ENCODE measurements at regions not wholly inside any gene's neighbourhood (a gene's known extent, or its start where the extent isn't known, plus 50 kb on each side); places are given as distances from the start of the nearest gene placed in this dataset.

DNA sequence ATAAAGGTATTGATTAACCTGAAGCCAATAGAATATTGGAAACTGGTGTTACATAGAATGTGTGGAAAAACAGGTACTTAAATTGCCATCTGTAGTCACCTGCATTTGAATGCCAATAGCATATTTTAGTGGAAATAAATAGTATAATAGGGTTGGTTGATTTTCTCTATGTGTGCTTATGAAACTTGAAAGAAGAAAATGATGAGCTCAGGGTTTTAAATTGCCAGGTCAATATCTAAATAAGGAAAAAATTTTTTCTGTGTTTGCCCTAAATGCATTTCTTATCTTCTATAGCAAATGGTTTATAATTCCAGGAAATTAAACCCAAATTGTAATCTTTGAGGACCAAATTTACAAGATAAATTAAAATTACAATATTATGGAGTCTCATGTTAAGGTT lies 626.6 kb downstream of the CDH8 start:
- TF ChIP-seq, protein P1, sequence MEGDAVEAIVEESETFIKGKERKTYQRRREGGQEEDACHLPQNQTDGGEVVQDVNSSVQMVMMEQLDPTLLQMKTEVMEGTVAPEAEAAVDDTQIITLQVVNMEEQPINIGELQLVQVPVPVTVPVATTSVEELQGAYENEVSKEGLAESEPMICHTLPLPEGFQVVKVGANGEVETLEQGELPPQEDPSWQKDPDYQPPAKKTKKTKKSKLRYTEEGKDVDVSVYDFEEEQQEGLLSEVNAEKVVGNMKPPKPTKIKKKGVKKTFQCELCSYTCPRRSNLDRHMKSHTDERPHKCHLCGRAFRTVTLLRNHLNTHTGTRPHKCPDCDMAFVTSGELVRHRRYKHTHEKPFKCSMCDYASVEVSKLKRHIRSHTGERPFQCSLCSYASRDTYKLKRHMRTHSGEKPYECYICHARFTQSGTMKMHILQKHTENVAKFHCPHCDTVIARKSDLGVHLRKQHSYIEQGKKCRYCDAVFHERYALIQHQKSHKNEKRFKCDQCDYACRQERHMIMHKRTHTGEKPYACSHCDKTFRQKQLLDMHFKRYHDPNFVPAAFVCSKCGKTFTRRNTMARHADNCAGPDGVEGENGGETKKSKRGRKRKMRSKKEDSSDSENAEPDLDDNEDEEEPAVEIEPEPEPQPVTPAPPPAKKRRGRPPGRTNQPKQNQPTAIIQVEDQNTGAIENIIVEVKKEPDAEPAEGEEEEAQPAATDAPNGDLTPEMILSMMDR (IDR thresholded peaks at IDR 0.05) = no peak
- TF ChIP-seq POLR2A (IDR thresholded peaks at IDR 0.05) = no peak
- no peak for TF ChIP-seq POLR2AphosphoS5 (IDR thresholded peaks at IDR 0.05)

All from prostate gland (tissue), 2 donors.